Limb (tissue), 2 donors: ENCODE measurements at regions not wholly inside any gene's neighbourhood (a gene's known extent, or its start where the extent isn't known, plus 50 kb on each side); places are given as distances from the start of the nearest gene placed in this dataset.

Source experiments
- DNase-seq, 2 donors: peaks; one replicate each; pipeline ENCODE4 v3.0.0-alpha.2; 2016; ENCODE audit errors: extremely low spot score in 2 of 2

- DNase-seq, result peak in 1 of 2 donors; percentile 58
Measured at GRCh38 chr21:32135401-32136363, 143.2 kb downstream of the MIS18A start.

GRCh38 chr21:32134441-32135130 lies 144.3 kb downstream of the MIS18A start:
- DNase-seq, result no peak

GRCh38 chr21:32132881-32133280 lies 146.0 kb downstream of the MIS18A start:
- DNase-seq, result no peak

DNA sequence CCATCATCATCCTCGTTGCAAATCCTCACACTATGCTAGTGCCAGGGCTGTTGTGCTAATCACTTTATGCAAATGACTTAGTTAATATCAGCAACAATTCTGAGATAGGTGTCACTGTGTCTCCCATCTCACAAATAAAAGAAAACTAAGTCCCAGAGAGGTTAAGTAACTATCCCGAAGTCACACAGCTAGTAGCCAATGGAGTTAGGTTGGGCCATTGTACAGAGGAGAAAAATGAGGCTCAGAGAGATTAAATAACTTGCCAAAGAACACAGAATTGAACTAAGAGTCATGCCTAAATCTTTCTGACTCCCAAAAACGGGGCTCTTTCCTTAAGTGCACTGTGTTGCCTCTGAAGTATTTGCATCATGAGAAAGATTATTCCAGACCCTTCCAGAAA lies 146.4 kb downstream of the MIS18A start:
- no peak for DNase-seq

GRCh38 chr21:32131960-32132359 lies 146.9 kb downstream of the MIS18A start:
- DNase-seq, result no peak

DNA sequence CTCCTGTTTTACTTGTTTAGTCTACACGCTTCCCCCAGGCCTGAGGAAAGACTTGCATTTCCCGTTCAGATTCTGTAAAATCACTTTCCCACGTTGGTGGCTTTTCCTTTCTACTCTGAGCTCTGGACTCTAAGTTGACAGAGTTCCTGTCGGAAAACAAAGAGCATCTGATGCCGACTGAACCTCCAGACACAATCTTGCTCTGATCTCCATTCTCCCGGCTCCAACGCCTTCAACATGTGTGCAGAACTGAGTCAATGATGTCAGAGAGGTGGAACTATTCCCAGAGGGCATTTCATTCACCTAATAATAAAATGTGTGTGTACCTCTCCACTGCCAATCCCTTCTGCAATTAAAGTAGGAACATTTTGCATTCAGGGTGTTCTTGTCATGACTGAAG lies 147.7 kb downstream of the MIS18A start:
- DNase-seq, result no peak

DNA sequence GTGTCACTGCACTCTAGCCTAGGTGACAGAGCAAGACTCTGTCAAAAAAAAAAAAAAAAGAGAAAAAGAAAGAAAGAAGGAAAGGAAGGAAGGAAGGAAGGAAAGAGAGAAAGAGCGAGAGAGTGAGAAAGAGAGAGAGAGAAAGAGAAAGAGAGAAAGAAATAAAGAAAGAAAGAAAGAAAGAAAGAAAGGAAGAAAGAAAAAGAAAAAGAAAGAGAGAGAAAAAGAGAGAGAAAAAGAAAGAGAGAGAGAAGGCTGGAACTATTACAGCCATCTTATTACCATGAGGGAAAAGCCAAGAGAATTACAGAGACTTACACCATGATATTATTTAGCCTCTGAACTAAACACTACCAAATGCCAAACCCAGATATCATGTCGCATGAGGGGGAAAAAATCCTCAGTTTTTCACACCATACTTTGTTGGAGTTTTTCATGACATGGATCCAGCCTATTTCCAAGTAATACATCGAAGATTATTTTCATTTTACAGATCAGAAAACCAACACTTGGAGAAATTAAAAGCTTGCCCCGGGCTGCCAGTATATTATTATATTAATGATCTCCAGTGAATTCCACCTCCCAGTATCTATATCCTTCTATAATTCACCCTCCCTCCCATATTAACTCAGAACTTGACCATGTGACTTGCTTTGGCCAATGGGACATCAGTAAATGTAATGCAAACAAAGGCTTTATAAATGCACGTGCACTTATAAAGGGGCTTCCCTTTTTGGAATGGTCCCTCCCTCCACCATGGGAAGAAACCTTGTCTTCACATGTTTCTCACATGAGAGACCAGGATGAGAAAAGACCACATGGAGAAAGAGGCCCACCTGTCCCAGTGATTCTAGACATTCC lies 148.6 kb downstream of the MIS18A start:
- DNase-seq, result no peak

DNA sequence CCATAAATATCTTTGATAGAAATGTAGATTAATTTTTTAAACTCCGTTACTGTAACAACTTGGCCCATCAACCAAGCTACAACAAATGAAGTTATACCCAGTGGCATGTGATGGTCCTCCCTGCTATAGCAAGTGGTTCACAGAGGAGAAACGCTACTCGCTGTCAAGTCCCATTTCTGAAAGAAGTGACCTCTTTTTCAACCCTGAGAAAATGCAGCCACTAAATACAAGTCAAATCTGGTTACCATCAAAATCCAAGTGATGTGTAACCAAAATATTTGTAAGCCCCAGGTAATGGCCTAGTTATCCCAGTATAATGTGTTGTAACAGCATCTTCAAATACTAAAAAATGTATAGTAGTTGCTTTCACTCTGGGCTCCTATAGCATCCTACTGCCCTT lies 151.8 kb downstream of the MIS18A start:
- no peak for DNase-seq

- no peak for DNase-seq
Measured at GRCh38 chr21:32122082-32122481, 156.8 kb downstream of the MIS18A start.

DNA sequence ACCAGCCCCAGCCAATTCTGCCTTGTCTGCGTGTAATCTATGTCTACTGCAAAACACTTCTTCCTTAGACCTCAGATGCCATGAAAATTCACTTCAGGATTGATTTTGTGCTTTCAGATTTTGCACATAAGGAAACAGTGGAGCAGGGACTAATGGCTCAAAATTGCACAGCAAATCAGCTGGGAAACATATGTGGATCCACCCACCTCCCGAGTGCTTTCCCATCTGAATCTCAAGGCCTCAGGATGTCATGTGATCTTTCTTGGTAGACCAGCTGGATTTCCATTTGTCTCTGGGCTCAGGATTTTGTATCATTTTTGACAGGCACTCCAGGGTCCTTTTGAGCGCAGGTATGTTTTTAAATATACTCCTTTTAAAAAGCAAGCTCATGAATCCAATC lies 158.6 kb downstream of the MIS18A start:
- DNase-seq, result no peak

DNA sequence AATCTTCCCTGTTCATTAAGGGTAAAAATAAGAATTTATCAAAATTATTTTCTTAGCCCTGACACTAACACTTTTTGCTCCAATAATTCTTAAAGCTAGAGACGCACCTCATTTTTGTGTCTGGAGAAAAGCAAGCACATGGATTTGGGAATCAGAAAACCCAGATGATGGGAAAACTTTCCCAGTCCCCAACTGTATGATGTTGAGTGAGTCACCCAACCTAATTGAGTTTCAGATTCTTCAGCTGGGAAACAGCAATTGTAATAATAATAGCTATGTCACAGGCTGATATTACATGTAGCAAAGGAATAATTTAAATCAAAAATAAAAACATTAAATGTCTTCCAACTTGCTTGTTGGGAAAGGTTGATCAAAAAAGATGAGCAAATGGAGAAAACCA lies 159.0 kb downstream of the MIS18A start:
- no peak for DNase-seq

DNA sequence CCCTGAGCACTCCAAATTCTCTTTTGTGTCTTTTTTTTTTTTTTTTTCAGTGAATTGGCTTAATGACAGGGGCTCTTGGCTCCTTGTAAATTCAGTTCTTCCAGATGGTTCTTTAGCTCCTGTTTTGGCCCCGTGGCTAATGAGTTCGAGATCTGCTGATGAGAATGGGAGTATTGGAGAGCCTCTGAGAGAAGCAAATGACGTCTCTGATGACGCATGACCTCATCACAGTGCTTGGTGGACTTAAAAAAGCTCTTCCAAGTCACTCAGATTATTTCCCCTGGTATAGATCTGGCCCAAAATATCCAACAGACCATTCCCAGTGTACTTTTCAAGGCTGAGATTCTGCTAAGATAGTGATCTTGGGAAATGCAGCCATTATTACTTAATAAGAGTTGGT lies 159.5 kb downstream of the MIS18A start:
- no peak for DNase-seq

DNA sequence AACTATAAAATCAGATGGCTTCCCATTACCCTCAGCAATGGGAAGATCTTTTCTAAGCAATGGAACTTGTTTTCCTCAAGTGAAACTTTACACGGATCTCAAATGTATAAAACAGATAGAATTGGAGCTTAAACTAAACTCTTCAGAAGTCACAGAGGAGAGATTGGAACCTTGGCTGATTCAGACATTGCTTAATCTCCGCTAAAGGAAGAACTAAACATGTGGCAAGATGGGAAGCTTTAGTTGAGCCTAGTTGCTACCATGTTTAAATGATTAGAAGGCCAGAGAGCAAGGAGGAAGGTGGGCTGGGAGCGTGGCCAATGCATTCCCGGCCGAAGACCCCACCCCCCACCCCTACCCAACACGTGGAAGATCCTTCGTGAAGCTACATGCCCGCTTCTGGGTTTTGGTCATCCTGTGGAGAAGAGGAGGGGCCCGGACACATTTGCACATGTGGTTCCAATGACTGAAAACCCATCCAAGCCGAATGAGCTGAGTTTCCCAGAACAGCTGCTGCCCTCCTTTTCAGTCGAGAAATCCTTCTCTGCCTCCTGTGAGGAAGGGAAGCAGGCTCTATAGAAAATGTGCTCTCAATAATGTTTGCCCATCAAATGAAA lies 164.3 kb downstream of the MIS18A start:
- peak in 1 of 2 donors; percentile 67 for DNase-seq

DNA sequence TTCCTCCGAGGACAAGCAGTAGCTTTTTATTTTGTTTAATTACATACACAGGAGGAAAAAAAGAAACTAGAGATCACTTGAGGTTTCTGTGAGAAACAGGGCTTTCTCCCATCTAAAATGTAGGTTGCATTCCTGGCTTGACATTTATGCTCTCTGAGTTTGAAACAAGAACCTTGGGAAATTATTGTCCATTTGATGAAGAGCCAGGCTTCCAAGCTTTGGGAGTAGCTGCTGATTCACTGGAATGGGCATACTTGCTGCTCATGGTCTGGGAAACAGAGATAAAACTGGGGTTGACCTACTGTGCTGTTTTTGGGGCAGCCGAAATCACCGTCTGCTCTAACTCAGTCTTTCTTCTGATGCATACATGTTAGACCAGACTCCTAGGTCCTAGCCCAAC lies 165.4 kb downstream of the MIS18A start:
- no peak for DNase-seq

GRCh38 chr21:32112195-32112594 lies 166.7 kb downstream of the MIS18A start:
- no peak for DNase-seq

DNA sequence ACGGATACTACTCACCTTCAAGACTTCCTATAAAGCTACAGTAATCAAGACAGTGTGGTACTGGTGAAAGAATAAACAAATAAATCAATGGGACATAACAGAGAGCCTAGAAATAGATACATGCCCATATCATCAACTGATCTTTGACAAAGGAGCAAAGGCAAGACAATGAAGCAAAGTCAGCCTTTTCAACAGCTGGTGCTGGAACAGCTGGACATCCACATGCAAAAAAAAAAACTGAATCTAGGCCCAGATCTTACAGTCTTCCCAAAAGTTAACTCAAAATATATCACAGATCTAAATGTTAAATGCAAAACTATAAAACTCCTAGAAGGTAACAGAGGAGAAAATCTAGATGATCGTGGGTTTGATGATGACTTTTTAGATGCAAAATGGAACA lies 170.3 kb downstream of the MIS18A start:
- no peak for DNase-seq

DNA sequence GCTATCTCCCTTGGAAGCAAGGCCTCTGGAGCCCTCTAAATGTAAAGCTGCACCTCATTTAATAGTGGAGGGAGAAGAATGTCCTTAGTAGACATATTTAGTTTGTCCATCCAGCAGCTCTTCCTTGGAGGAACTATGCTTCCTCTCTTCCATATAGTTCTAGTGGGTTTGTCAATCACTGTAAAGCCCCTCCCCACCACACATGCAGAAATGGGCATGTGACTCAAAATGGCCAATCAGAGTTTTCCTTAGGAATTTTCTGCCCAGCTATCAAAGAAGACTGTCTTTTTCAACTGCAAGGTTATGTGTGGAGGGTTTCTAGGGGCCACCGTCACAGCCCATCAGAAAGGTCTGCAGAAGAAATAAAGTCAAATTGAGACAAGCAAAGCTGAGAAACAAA lies 175.5 kb downstream of the MIS18A start:
- no peak for DNase-seq

DNA sequence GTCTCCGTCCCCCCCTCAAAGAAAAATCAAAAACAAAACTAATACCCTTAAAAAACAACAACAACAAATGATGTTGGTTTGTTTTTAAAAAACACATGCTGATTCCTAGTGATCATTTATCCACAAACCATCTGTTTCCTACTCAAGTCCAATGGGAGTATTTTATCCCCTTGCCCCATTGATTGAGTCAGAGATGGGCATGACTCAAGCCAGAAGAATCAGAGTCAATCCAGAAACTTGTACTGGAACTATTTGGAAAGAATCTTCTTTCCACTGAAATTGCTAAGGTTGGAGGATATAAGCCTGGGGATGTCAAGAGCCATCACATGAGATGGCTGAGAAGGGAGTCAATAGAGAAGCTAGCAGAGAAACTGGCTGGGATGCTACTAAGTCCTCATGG lies 176.4 kb downstream of the MIS18A start:
- no peak for DNase-seq

- peak in 1 of 2 donors; percentile 58 for DNase-seq
Measured at GRCh38 chr21:32101277-32101676, 177.6 kb downstream of the MIS18A start.

DNA sequence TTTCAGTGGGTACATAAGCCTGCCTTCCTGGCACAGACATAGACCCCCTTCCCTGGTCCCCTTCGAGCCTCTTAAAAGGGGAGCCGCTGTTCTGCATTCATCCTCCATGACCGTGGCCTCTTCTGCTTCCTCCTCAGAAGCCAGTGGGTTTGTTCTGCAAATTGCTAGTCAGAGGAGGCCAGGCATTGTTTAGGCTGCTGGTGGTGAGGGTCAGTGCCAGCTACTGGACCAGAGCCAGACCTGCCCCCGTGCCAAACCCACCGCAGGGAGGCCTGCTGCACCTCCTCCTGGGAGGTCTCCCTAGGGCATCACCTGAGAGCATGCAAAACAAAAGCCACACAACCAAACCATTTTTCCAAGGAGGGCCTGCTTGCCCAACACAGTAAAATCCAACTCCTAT lies 178.4 kb downstream of the MIS18A start:
- DNase-seq, result peak in 1 of 2 donors; percentile 35

GRCh38 chr21:32099812-32100416 lies 178.9 kb downstream of the MIS18A start:
- DNase-seq, result no peak
